Endothelial cell of umbilical vein (primary cell): ENCODE measurements at regions not wholly inside any gene's neighbourhood (a gene's known extent, or its start where the extent isn't known, plus 50 kb on each side); places are given as distances from the start of the nearest gene placed in this dataset.

Source experiments
- BruUV-seq: library from RNA; stranded (reverse); fragments of 400-500 nt; replicated peaks from 2 replicates; lab custom pipeline; 2021; lab: Mats Ljungman, UMichigan
- CTCF ChIA-PET: fragments of 300-600, 350-600 bp; sonication (Branson Sonifier 250); formaldehyde crosslinking; loops from one replicate; lab custom pipeline; 2021; ENCODE audit warnings: antibody characterized with exemption, inconsistent platforms; lab: Charles Lee
- POLR2A ChIA-PET: fragments of 300-600, 350-600 bp; sonication (Branson Sonifier 250); formaldehyde crosslinking; loops from one replicate; lab custom pipeline; 2021; ENCODE audit warnings: antibody characterized with exemption, inconsistent platforms; lab: Charles Lee
- DNase-seq: peaks from one replicate; pipeline ENCODE4 v3.0.0-alpha.2; 2011; ENCODE audit warnings: low read depth, low spot score
- FAIRE-seq: peaks from 2 replicates; lab custom pipeline; 2011; peaks lifted over from hg19 to GRCh38; lab: Jason Lieb, UNC
- H2AFZ ChIP-seq: 2 replicates; pipeline ENCODE4 v1.6.0; 2012; ENCODE audit warnings: low read depth, low read length, control low read depth, inconsistent platforms
- H3K27ac ChIP-seq: 2 replicates; pipeline ENCODE4 v1.5.1; 2011; ENCODE audit warnings: low read depth, mild to moderate bottlenecking, control low read depth, low read length, moderate library complexity; ENCODE audit not compliant: insufficient read depth
- H3K27me3 ChIP-seq, 2 experiments: 2 replicates each; pipeline versions ENCODE4 v1.6.0 to v1.6.1; 2011; ENCODE audit warnings: low read length in 2 of 2, mixed read lengths in 1 of 2; ENCODE audit not compliant: control insufficient read depth in 2 of 2, insufficient read depth in 2 of 2
- H3K36me3 ChIP-seq, 2 experiments: 2 replicates in 1 of 2; 3 replicates in 1 of 2; pipeline ENCODE4 v1.5.1; 2011; ENCODE audit warnings: low read length in 2 of 2, mild to moderate bottlenecking in 1 of 2, moderate library complexity in 1 of 2; ENCODE audit not compliant: control insufficient read depth in 2 of 2, insufficient read depth in 2 of 2; ENCODE audit errors: extremely low read depth in 1 of 2
- H3K4me1 ChIP-seq: 3 replicates; pipeline ENCODE4 v1.5.1; 2011; ENCODE audit warnings: mild to moderate bottlenecking, low read length; ENCODE audit not compliant: control insufficient read depth, insufficient read depth; ENCODE audit errors: extremely low read depth
- H3K4me2 ChIP-seq: 2 replicates; pipeline ENCODE4 v1.6.1; 2011; ENCODE audit warnings: low read length, control low read depth, mixed read lengths; ENCODE audit not compliant: insufficient read depth
- H3K4me3 ChIP-seq, 3 experiments: fragments of 200-600 bp in 1 of 3; sonication (generic), shearing (Covaris generic) in 1 of 3; replicated peaks in 1 of 3; 2 replicates each; pipeline ENCODE4 v1.5.1; 2011 to 2016; ENCODE audit warnings: control low read depth in 3 of 3, low read length in 3 of 3, mild to moderate bottlenecking in 2 of 3, inconsistent platforms in 1 of 3, low read depth in 1 of 3, moderate library complexity in 1 of 3; ENCODE audit not compliant: insufficient read depth in 1 of 3
- H3K79me2 ChIP-seq: 2 replicates; pipeline ENCODE4 v1.6.0; 2012; ENCODE audit warnings: low read length, inconsistent platforms; ENCODE audit not compliant: control insufficient read depth, insufficient read depth
- H3K9ac ChIP-seq: replicated peaks from 2 replicates; pipeline ENCODE3; 2011; ENCODE audit warnings: low read length, control low read depth; ENCODE audit not compliant: insufficient read depth; ENCODE audit errors: extremely low read depth
- H3K9me1 ChIP-seq: replicated peaks from 3 replicates; pipeline ENCODE4 v1.6.0; 2011; ENCODE audit warnings: mild to moderate bottlenecking, low read length; ENCODE audit not compliant: control insufficient read depth, insufficient read depth; ENCODE audit errors: extremely low read depth
- H3K9me3 ChIP-seq: replicated peaks from 2 replicates; pipeline ENCODE4 v1.5.1; 2012; ENCODE audit warnings: low read length, inconsistent platforms; ENCODE audit not compliant: control insufficient read depth, insufficient read depth
- H4K20me1 ChIP-seq: replicated peaks from 2 replicates; pipeline ENCODE3; 2011; ENCODE audit warnings: mild to moderate bottlenecking, low read length; ENCODE audit not compliant: control insufficient read depth, insufficient read depth; ENCODE audit errors: extremely low read depth
- CTCF ChIP-seq, 2 donors: IDR thresholded peaks; 1 replicate in 1 of 2; 2 replicates in 1 of 2; pipeline ENCODE4 v1.5.1; 2011; ENCODE audit warnings: low read length in 2 of 2, mild to moderate bottlenecking in 2 of 2, moderate library complexity in 2 of 2, control low read depth in 1 of 2, inconsistent platforms in 1 of 2, low read depth in 1 of 2; ENCODE audit not compliant: insufficient read depth in 1 of 2; ENCODE audit errors: extremely low read depth in 1 of 2
- EZH2 ChIP-seq: IDR thresholded peaks from 2 replicates; pipeline ENCODE4 v1.6.1; 2012; ENCODE audit warnings: borderline replicate concordance, low read depth, mild to moderate bottlenecking, moderate library complexity, low read length, inconsistent platforms; ENCODE audit not compliant: severe bottlenecking
- FOS ChIP-seq: IDR thresholded peaks from 2 replicates; pipeline ENCODE4 v1.6.1; 2011; ENCODE audit warnings: mild to moderate bottlenecking, low read length, moderate library complexity, borderline replicate concordance; ENCODE audit not compliant: insufficient read depth
- GATA2 ChIP-seq: IDR thresholded peaks from 2 replicates; pipeline ENCODE4 v1.7.0; 2011; ENCODE audit warnings: low read depth, mild to moderate bottlenecking, moderate library complexity, mixed read lengths, low read length; ENCODE audit not compliant: insufficient read length, insufficient read depth
- JUN ChIP-seq: IDR thresholded peaks from 2 replicates; pipeline ENCODE4 v1.6.1; 2011; ENCODE audit warnings: borderline replicate concordance, low read depth; ENCODE audit not compliant: insufficient read length, insufficient read depth
- MAX ChIP-seq: IDR thresholded peaks from 2 replicates; pipeline ENCODE4 v1.6.1; 2011; ENCODE audit not compliant: insufficient read depth, insufficient read length
- MYC ChIP-seq: IDR thresholded peaks from one replicate; pipeline ENCODE4 v1.6.1; 2011; ENCODE audit warnings: mild to moderate bottlenecking, low read depth, low read length
- POLR2A ChIP-seq: IDR thresholded peaks from 2 replicates; pipeline ENCODE4 v1.6.1; 2012; ENCODE audit warnings: low read depth, mild to moderate bottlenecking, control low read depth, low read length
- POLR2AphosphoS5 ChIP-seq: IDR thresholded peaks from 2 replicates; pipeline ENCODE4 v1.6.1; 2012; ENCODE audit warnings: low read depth, mild to moderate bottlenecking, control low read depth, low read length, moderate library complexity; ENCODE audit not compliant: insufficient read depth
- dilution Hi-C: fragments of 300-500 bp; cut with MboI; formaldehyde crosslinking; loops from one replicate; pipeline ENCODE4 v1.15.0; 2019; ENCODE audit warnings: low sequenced_read_pairs; ENCODE audit not compliant: extremely low pct_ligation_motif_present
- intact Hi-C: fragments of 100-400 bp; cut with micrococcal nuclease; formaldehyde crosslinking; loops from one replicate; pipeline ENCODE4 v1.10.0; 2022

GRCh38 chr2:39508198-39508597 lies 71.1 kb upstream of the MAP4K3 start:
- Histone ChIP-seq H3K27me3 (no peaks in the 10 kb centered on the region), H3K27ac (no peak overlapping the region), H3K36me3 (no peaks in the 10 kb centered on the region), H4K20me1 (no peaks in the 10 kb centered on the region), H3K79me2 (no peaks in the 10 kb centered on the region), H3K4me2 (no peak overlapping the region), H3K9me1 (no peaks in the 10 kb centered on the region), H3K9me3 (no peaks in the 10 kb centered on the region), H2AFZ (no peak overlapping the region), H3K4me3 (no peak overlapping the region), H3K4me1 (peaks cover 16% of the 10 kb centered on the region), H3K9ac (no peak overlapping the region)
- ChIA-PET POLR2A (interaction anchor here (1.6 kb wide), 1 partner anchor 13 kb away, joined by 4 read pairs; no protein-coding TSS in a partner anchor), CTCF (interaction anchor here (0.9 to 1.6 kb wide), 7 partner anchors 13 to 222 kb away, joined by 3 to 6 read pairs (median 3); no protein-coding TSS in a partner anchor)
- DNase-seq (no peak), FAIRE-seq (no peak)
- no peak for TF ChIP-seq JUN
- TF ChIP-seq CTCF (IDR thresholded peaks at IDR 0.05; ENCODE audit: extremely low read depth in 1 of 2, insufficient read depth in 1 of 2, low read depth in 1 of 2, low read length in 2 of 2) = no peak
- no peak for TF ChIP-seq MYC
- TF ChIP-seq FOS = no peak
- TF ChIP-seq POLR2A = no peak
- TF ChIP-seq POLR2AphosphoS5 = no peak
- no peak for TF ChIP-seq MAX
- TF ChIP-seq EZH2 = no peak
- no peak for TF ChIP-seq GATA2
- dilution Hi-C loops = no loop called here
- no TSS peak for BruUV-seq
- intact Hi-C loops = no loop called here
